ENCODE measurements at regions not wholly inside any gene's neighbourhood (a gene's known extent, or its start where the extent isn't known, plus 50 kb on each side); places are given as distances from the start of the nearest gene placed in this dataset.

GRCh38 chr2:226680719-226681118 is 118.9 kb downstream of the IRS1 start:
- no peak for DNase-seq (ENCODE audit: low read depth, low spot score)
- Histone ChIP-seq H3K27me3 (ENCODE audit: insufficient read depth, insufficient read length) (no peaks in the 10 kb centered on the region), H3K36me3 (ENCODE audit: insufficient read depth, insufficient read length, low read length) (no peaks in the 10 kb centered on the region), H3K4me3 (ENCODE audit: insufficient read length, low read depth) (no peak overlapping the region), H3K4me1 (ENCODE audit: insufficient read depth, insufficient read length) (no peaks in the 10 kb centered on the region), H3K9me3 (ENCODE audit: insufficient read depth, low read length) (no peaks in the 10 kb centered on the region), H3K9ac (ENCODE audit: insufficient read length, low read depth) (no peak overlapping the region)
- TF ChIP-seq YY1 (IDR thresholded peaks at IDR 0.05; ENCODE audit: insufficient read depth, insufficient read length) (no peak), SUZ12 (IDR thresholded peaks at IDR 0.05; ENCODE audit: extremely low read depth, insufficient read depth, insufficient read length) (no peak), ZNF274 (IDR thresholded peaks at IDR 0.05; ENCODE audit: low read depth, low read length) (no peak)

- TF ChIP-seq YY1 (IDR thresholded peaks at IDR 0.05; ENCODE audit: insufficient read depth, insufficient read length) (no peak), SUZ12 (IDR thresholded peaks at IDR 0.05; ENCODE audit: extremely low read depth, insufficient read depth, insufficient read length) (no peak), ZNF274 (IDR thresholded peaks at IDR 0.05; ENCODE audit: low read depth, low read length) (no peak)
- Histone ChIP-seq H3K36me3 (ENCODE audit: insufficient read depth, insufficient read length, low read length) (no peaks in the 10 kb centered on the region), H3K9me3 (ENCODE audit: insufficient read depth, low read length) (no peaks in the 10 kb centered on the region), H3K4me1 (ENCODE audit: insufficient read depth, insufficient read length) (no peaks in the 10 kb centered on the region), H3K27me3 (ENCODE audit: insufficient read depth, insufficient read length) (no peaks in the 10 kb centered on the region), H3K9ac (ENCODE audit: insufficient read length, low read depth) (no peak overlapping the region), H3K4me3 (ENCODE audit: insufficient read length, low read depth) (no peak overlapping the region)
- no peak for DNase-seq (ENCODE audit: low read depth, low spot score)
These were observed 120.1 kb downstream of the IRS1 start for GRCh38 chr2:226679389-226680065.

GRCh38 chr2:226678422-226678821 is 121.2 kb downstream of the IRS1 start:
- Histone ChIP-seq H3K36me3 (ENCODE audit: insufficient read depth, insufficient read length, low read length) (no peaks in the 10 kb centered on the region), H3K9me3 (ENCODE audit: insufficient read depth, low read length) (no peaks in the 10 kb centered on the region), H3K4me1 (ENCODE audit: insufficient read depth, insufficient read length) (no peaks in the 10 kb centered on the region), H3K9ac (ENCODE audit: insufficient read length, low read depth) (no peak overlapping the region), H3K27me3 (ENCODE audit: insufficient read depth, insufficient read length) (no peaks in the 10 kb centered on the region), H3K4me3 (ENCODE audit: insufficient read length, low read depth) (no peak overlapping the region)
- no peak for DNase-seq (ENCODE audit: low read depth, low spot score)
- TF ChIP-seq SUZ12 (IDR thresholded peaks at IDR 0.05; ENCODE audit: extremely low read depth, insufficient read depth, insufficient read length): no peak
- TF ChIP-seq ZNF274 (IDR thresholded peaks at IDR 0.05; ENCODE audit: low read depth, low read length): no peak
- no peak for TF ChIP-seq YY1 (IDR thresholded peaks at IDR 0.05; ENCODE audit: insufficient read depth, insufficient read length)

GRCh38 chr2:226677080-226677479 is 122.5 kb downstream of the IRS1 start:
- Histone ChIP-seq H3K4me3 (ENCODE audit: insufficient read length, low read depth) (no peak overlapping the region), H3K4me1 (ENCODE audit: insufficient read depth, insufficient read length) (no peaks in the 10 kb centered on the region), H3K9me3 (ENCODE audit: insufficient read depth, low read length) (no peaks in the 10 kb centered on the region), H3K9ac (ENCODE audit: insufficient read length, low read depth) (no peak overlapping the region), H3K36me3 (ENCODE audit: insufficient read depth, insufficient read length, low read length) (no peaks in the 10 kb centered on the region), H3K27me3 (ENCODE audit: insufficient read depth, insufficient read length) (no peaks in the 10 kb centered on the region)
- no peak for DNase-seq (ENCODE audit: low read depth, low spot score)
- TF ChIP-seq SUZ12 (IDR thresholded peaks at IDR 0.05; ENCODE audit: extremely low read depth, insufficient read depth, insufficient read length) (no peak), YY1 (IDR thresholded peaks at IDR 0.05; ENCODE audit: insufficient read depth, insufficient read length) (no peak), ZNF274 (IDR thresholded peaks at IDR 0.05; ENCODE audit: low read depth, low read length) (no peak)

- Histone ChIP-seq H3K4me1 (ENCODE audit: insufficient read depth, insufficient read length) (no peaks in the 10 kb centered on the region), H3K9ac (ENCODE audit: insufficient read length, low read depth) (no peak overlapping the region), H3K27me3 (ENCODE audit: insufficient read depth, insufficient read length) (no peaks in the 10 kb centered on the region), H3K4me3 (ENCODE audit: insufficient read length, low read depth) (no peak overlapping the region), H3K9me3 (ENCODE audit: insufficient read depth, low read length) (no peaks in the 10 kb centered on the region), H3K36me3 (ENCODE audit: insufficient read depth, insufficient read length, low read length) (no peaks in the 10 kb centered on the region)
- no peak for TF ChIP-seq YY1 (IDR thresholded peaks at IDR 0.05; ENCODE audit: insufficient read depth, insufficient read length)
- no peak for TF ChIP-seq SUZ12 (IDR thresholded peaks at IDR 0.05; ENCODE audit: extremely low read depth, insufficient read depth, insufficient read length)
- TF ChIP-seq ZNF274 (IDR thresholded peaks at IDR 0.05; ENCODE audit: low read depth, low read length): no peak
- no peak for DNase-seq (ENCODE audit: low read depth, low spot score)
These were observed 123.0 kb downstream of the IRS1 start for GRCh38 chr2:226676618-226677017.

GRCh38 chr2:226674123-226674522 is 125.5 kb downstream of the IRS1 start:
- TF ChIP-seq ZNF274 (IDR thresholded peaks at IDR 0.05; ENCODE audit: low read depth, low read length) (no peak), YY1 (IDR thresholded peaks at IDR 0.05; ENCODE audit: insufficient read depth, insufficient read length) (no peak), SUZ12 (IDR thresholded peaks at IDR 0.05; ENCODE audit: extremely low read depth, insufficient read depth, insufficient read length) (no peak)
- H3K27me3 ChIP-seq (ENCODE audit: insufficient read depth, insufficient read length): no peaks in the 10 kb centered on the region
- no peaks in the 10 kb centered on the region for H3K36me3 ChIP-seq (ENCODE audit: insufficient read depth, insufficient read length, low read length)
- no peak overlapping the region for H3K4me3 ChIP-seq (ENCODE audit: insufficient read length, low read depth)
- no peak overlapping the region for H3K9ac ChIP-seq (ENCODE audit: insufficient read length, low read depth)
- no peaks in the 10 kb centered on the region for H3K4me1 ChIP-seq (ENCODE audit: insufficient read depth, insufficient read length)
- DNase-seq (ENCODE audit: low read depth, low spot score): no peak
- no peaks in the 10 kb centered on the region for H3K9me3 ChIP-seq (ENCODE audit: insufficient read depth, low read length)

- Histone ChIP-seq H3K4me1 (ENCODE audit: insufficient read depth, insufficient read length) (no peaks in the 10 kb centered on the region), H3K9me3 (ENCODE audit: insufficient read depth, low read length) (no peaks in the 10 kb centered on the region), H3K9ac (ENCODE audit: insufficient read length, low read depth) (no peak overlapping the region), H3K36me3 (ENCODE audit: insufficient read depth, insufficient read length, low read length) (no peaks in the 10 kb centered on the region), H3K27me3 (ENCODE audit: insufficient read depth, insufficient read length) (no peaks in the 10 kb centered on the region), H3K4me3 (ENCODE audit: insufficient read length, low read depth) (no peak overlapping the region)
- TF ChIP-seq SUZ12 (IDR thresholded peaks at IDR 0.05; ENCODE audit: extremely low read depth, insufficient read depth, insufficient read length): no peak
- TF ChIP-seq ZNF274 (IDR thresholded peaks at IDR 0.05; ENCODE audit: low read depth, low read length): no peak
- no peak for TF ChIP-seq YY1 (IDR thresholded peaks at IDR 0.05; ENCODE audit: insufficient read depth, insufficient read length)
- no peak for DNase-seq (ENCODE audit: low read depth, low spot score)
These were observed 126.3 kb downstream of the IRS1 start for GRCh38 chr2:226673314-226673723.
